ENCODE measurements at regions not wholly inside any gene's neighbourhood (a gene's known extent, or its start where the extent isn't known, plus 50 kb on each side); places are given as distances from the start of the nearest gene placed in this dataset.

GRCh38 chr1:63068626-63069025, 253.7 kb upstream of the FOXD3 start:
- TF ChIP-seq ARNTL (CRISPR knock-in tag; IDR thresholded peaks at IDR 0.05; ENCODE audit: borderline replicate concordance, low read depth) (no peak), ZNF70 (CRISPR knock-in tag; IDR thresholded peaks at IDR 0.05) (no peak)
